GM10266 (cell line): ENCODE measurements at regions not wholly inside any gene's neighbourhood (a gene's known extent, or its start where the extent isn't known, plus 50 kb on each side); places are given as distances from the start of the nearest gene placed in this dataset.

Source experiments
- DNase-seq: peaks from one replicate; pipeline ENCODE4 v3.0.0; 2012; ENCODE audit errors: extremely low spot score
- CTCF ChIP-seq: IDR thresholded peaks from 2 replicates; pipeline ENCODE4 v1.5.1; 2012; ENCODE audit warnings: mild to moderate bottlenecking, low read depth; ENCODE audit not compliant: control insufficient read depth, insufficient read depth; ENCODE audit errors: missing control alignments

GRCh38 chr5:87121304-87122150 lies 146.2 kb upstream of the RASA1 start:
- TF ChIP-seq CTCF: no peak
- no peak for DNase-seq

GRCh38 chr5:87122151-87122977 lies 145.3 kb upstream of the RASA1 start:
- no peak for DNase-seq
- no peak for TF ChIP-seq CTCF

- no peak for DNase-seq
- no peak for TF ChIP-seq CTCF
These were observed 141.9 kb upstream of the RASA1 start for GRCh38 chr5:87125766-87126165.

- TF ChIP-seq CTCF: no peak
- no peak for DNase-seq
These were observed 140.8 kb upstream of the RASA1 start for GRCh38 chr5:87126869-87127268.

GRCh38 chr5:87127426-87127825 lies 140.3 kb upstream of the RASA1 start:
- TF ChIP-seq CTCF: no peak
- DNase-seq: no peak

GRCh38 chr5:87127956-87128687 lies 139.6 kb upstream of the RASA1 start:
- no peak for TF ChIP-seq CTCF
- no peak for DNase-seq

- no peak for TF ChIP-seq CTCF
- no peak for DNase-seq
These were observed 138.6 kb upstream of the RASA1 start for GRCh38 chr5:87129046-87129445.
